Chondrocyte (in vitro differentiated cells): ENCODE measurements at regions not wholly inside any gene's neighbourhood (a gene's known extent, or its start where the extent isn't known, plus 50 kb on each side); places are given as distances from the start of the nearest gene placed in this dataset.

Experiments used
- DNase-seq: peaks from one replicate; pipeline ENCODE4 v3.0.0; 2021; ENCODE audit warnings: mixed read lengths, low spot score
- H3K27ac Mint-ChIP-seq: one replicate; pipeline ENCODE4 v1.8.0; 2021; ENCODE audit warnings: mild to moderate bottlenecking, moderate library complexity, mixed read lengths; ENCODE audit not compliant: unreplicated experiment
- H3K27me3 Mint-ChIP-seq: 2 replicates; pipeline ENCODE4 v1.8.0; 2021; ENCODE audit warnings: low read depth, mixed read lengths
- H3K36me3 Mint-ChIP-seq: 2 replicates; pipeline ENCODE4 v1.8.0; 2021; ENCODE audit warnings: low read depth, mixed read lengths
- H3K4me1 Mint-ChIP-seq: 2 replicates; pipeline ENCODE4 v1.8.0; 2021; ENCODE audit warnings: low read depth, mild to moderate bottlenecking, mixed read lengths
- H3K4me3 Mint-ChIP-seq: one replicate; pipeline ENCODE4 v1.8.0; 2021; ENCODE audit warnings: mild to moderate bottlenecking, moderate library complexity, mixed read lengths; ENCODE audit not compliant: unreplicated experiment
- H3K9me3 Mint-ChIP-seq: 2 replicates; pipeline ENCODE4 v1.8.0; 2021; ENCODE audit warnings: low read depth, mixed read lengths
- CTCF ChIP-seq: fragments of 200-600 bp; sonication (generic); IDR thresholded peaks from 2 replicates; pipeline ENCODE4 v1.5.0; 2021; ENCODE audit warnings: antibody characterized with exemption, mild to moderate bottlenecking, moderate library complexity

- Mint-ChIP-seq H3K9me3 (peaks cover 14% of the 10 kb centered on the region), H3K4me1 (no peaks in the 10 kb centered on the region), H3K27ac (no peak overlapping the region), H3K4me3 (no peak overlapping the region), H3K36me3 (no peaks in the 10 kb centered on the region), H3K27me3 (no peaks in the 10 kb centered on the region)
- TF ChIP-seq CTCF, result no peak
- DNase-seq, result no peak
Observed at GRCh38 chr1:5564578-5565257, 427.5 kb downstream of the NPHP4 start.

- Mint-ChIP-seq H3K9me3 (peaks cover 11% of the 10 kb centered on the region), H3K36me3 (no peaks in the 10 kb centered on the region), H3K4me3 (no peak overlapping the region), H3K27ac (no peak overlapping the region), H3K4me1 (no peaks in the 10 kb centered on the region), H3K27me3 (no peaks in the 10 kb centered on the region)
- TF ChIP-seq CTCF, result no peak
- DNase-seq, result no peak
Observed at GRCh38 chr1:5563861-5564577, 428.2 kb downstream of the NPHP4 start.

GRCh38 chr1:5562769-5563168 is 429.5 kb downstream of the NPHP4 start:
- Mint-ChIP-seq H3K4me1 (no peaks in the 10 kb centered on the region), H3K27me3 (no peaks in the 10 kb centered on the region), H3K36me3 (no peaks in the 10 kb centered on the region), H3K4me3 (no peak overlapping the region), H3K27ac (no peak overlapping the region), H3K9me3 (peaks cover 18% of the 10 kb centered on the region)
- TF ChIP-seq CTCF, result no peak
- no peak for DNase-seq

- no peaks in the 10 kb centered on the region for H3K27me3 Mint-ChIP-seq
- DNase-seq, result no peak
- H3K4me1 Mint-ChIP-seq, result no peaks in the 10 kb centered on the region
- no peaks in the 10 kb centered on the region for H3K36me3 Mint-ChIP-seq
- TF ChIP-seq CTCF, result no peak
- no peak overlapping the region for H3K4me3 Mint-ChIP-seq
- no peak overlapping the region for H3K27ac Mint-ChIP-seq
- H3K9me3 Mint-ChIP-seq, result peaks cover 18% of the 10 kb centered on the region
Observed at GRCh38 chr1:5562331-5562730, 429.9 kb downstream of the NPHP4 start.

GRCh38 chr1:5559078-5559477 is 433.1 kb downstream of the NPHP4 start:
- DNase-seq, result no peak
- H3K9me3 Mint-ChIP-seq, result peaks cover 29% of the 10 kb centered on the region
- H3K36me3 Mint-ChIP-seq, result no peaks in the 10 kb centered on the region
- H3K27me3 Mint-ChIP-seq, result no peaks in the 10 kb centered on the region
- no peak for TF ChIP-seq CTCF
- no peak overlapping the region for H3K27ac Mint-ChIP-seq
- no peaks in the 10 kb centered on the region for H3K4me1 Mint-ChIP-seq
- no peak overlapping the region for H3K4me3 Mint-ChIP-seq
